GM12873 (cell line): ENCODE measurements at regions not wholly inside any gene's neighbourhood (a gene's known extent, or its start where the extent isn't known, plus 50 kb on each side); places are given as distances from the start of the nearest gene placed in this dataset.

Experiments used
- TF ChIP-seq, protein P1 (sequence below): IDR thresholded peaks from 2 replicates; pipeline ENCODE4 v1.5.1; 2012; ENCODE audit warnings: low read depth, mild to moderate bottlenecking, moderate library complexity, low read length, control low read depth; ENCODE audit not compliant: insufficient read depth; ENCODE audit errors: missing control alignments

DNA sequence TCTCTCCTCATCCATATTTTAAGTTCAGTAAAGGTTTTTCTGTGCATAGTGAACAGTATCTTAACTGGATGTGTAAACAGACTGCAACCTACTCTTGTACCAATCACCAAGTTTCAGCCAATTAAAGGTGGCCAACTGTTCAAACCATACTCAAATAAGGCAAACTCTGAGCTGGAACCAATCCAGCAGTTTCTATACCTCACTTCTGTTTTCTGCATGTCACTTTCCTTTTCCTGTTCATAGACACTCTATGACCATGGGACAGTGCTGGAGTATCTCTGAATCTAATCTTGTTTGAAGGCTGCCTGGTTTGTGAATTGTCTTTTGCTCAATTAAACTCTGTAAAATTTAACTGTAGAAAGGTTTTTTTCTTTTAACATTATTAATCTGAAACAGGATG, 470.3 kb upstream of the SLITRK6 start:
- TF ChIP-seq, protein P1, sequence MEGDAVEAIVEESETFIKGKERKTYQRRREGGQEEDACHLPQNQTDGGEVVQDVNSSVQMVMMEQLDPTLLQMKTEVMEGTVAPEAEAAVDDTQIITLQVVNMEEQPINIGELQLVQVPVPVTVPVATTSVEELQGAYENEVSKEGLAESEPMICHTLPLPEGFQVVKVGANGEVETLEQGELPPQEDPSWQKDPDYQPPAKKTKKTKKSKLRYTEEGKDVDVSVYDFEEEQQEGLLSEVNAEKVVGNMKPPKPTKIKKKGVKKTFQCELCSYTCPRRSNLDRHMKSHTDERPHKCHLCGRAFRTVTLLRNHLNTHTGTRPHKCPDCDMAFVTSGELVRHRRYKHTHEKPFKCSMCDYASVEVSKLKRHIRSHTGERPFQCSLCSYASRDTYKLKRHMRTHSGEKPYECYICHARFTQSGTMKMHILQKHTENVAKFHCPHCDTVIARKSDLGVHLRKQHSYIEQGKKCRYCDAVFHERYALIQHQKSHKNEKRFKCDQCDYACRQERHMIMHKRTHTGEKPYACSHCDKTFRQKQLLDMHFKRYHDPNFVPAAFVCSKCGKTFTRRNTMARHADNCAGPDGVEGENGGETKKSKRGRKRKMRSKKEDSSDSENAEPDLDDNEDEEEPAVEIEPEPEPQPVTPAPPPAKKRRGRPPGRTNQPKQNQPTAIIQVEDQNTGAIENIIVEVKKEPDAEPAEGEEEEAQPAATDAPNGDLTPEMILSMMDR: no peak

DNA sequence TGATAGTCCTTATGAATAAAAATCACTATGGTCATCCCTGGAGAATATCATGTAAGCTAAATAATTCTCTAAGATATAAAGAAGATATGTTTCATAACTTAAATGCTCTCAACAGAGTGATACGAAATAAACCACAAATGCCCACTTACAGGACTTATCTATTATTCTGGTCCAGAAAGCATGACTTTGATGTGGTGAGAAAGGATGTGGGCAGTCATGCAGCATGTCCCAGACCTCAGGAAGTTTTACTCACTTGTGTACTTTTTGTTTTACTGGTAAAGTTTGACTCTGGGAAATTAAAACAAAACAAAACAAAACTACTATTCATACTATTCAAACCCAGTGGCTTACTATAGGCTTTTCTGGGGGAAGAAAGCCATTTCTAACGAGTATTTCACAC, 483.2 kb upstream of the SLITRK6 start:
- TF ChIP-seq, protein P1: no peak

GRCh38 chr13:86283031-86283430, 483.8 kb upstream of the SLITRK6 start:
- TF ChIP-seq, protein P1: no peak

DNA sequence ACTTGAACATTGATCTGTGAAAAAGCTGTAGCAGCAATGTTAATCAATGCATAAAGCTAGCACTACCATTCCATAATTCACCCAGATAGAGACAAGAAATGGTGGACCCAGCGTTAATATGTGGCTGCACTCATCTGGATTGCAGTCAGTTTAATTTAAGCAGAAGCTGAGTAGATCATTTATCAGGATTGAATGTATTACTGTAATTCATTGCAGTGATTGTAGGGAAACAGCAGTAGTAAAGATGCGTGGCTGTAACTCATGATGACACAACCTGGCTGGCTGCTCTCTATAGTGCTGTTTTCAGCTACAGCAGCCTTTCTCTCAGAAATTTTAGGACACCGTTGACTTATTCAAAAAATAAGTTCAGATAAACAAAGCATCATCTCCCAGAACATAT, 499.5 kb upstream of the SLITRK6 start:
- TF ChIP-seq, protein P1: no peak

- TF ChIP-seq, protein P1: no peak
Observed at GRCh38 chr13:86299128-86299527, 499.9 kb upstream of the SLITRK6 start.

DNA sequence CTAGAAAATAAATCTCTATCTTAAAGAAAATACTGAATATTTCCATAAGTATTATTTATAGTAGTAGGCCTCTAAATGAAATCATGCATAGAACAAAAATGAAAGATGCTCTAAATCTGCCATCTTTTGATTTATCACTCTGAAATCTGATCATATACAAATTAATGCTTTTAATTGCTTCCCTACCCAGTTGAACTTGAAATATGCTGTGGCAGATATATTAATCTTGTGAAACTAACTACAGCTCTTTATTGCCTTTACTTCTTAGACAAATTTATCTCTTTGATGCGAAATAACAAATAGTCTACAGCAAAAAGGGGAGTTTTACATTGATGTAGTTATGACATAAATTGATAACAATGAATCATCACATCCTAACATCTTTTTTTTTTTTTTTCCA, 510.7 kb upstream of the SLITRK6 start:
- TF ChIP-seq, protein P1: no peak

- TF ChIP-seq, protein P1: no peak
Observed at GRCh38 chr13:86313421-86313820, 514.2 kb upstream of the SLITRK6 start.

DNA sequence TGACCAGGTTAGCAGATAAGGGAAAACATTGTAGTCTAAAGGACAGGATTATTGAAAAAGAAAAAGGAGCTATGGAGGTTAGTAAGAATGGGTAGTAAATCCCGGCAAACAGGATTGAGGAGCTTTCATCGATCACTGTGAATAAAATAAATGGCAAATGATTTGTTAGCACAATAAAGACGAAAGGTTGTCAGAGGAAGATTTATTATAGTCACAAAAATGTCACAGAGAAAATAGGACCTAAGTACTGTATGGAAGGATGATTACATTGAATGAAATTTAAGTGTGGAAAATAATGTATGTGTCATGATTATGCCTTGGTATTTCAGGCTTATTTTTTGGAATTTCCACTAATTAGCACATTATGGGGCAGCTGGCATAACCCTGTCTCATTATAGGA, 519.2 kb upstream of the SLITRK6 start:
- TF ChIP-seq, protein P1: no peak
